PC-3 (cell line): ENCODE measurements at regions not wholly inside any gene's neighbourhood (a gene's known extent, or its start where the extent isn't known, plus 50 kb on each side); places are given as distances from the start of the nearest gene placed in this dataset.
"Not testable (repeated sequence)": the region's sequence is repeated elsewhere in the genome, so short reads cannot be mapped to it uniquely, and the experiment has no call there.

Experiments
- ATAC-seq: fragments of 200-7000 bp; cut with Tn5 transposase; 2 replicates; pipeline ENCODE4 v1.9.1; 2020; ENCODE audit warnings: mild to moderate bottlenecking, moderate library complexity
- BruUV-seq: library from RNA; stranded (reverse); fragments of 400-500 nt; replicated peaks from 2 replicates; lab custom pipeline; 2021; lab: Mats Ljungman, UMichigan
- CTCF ChIA-PET: fragments of 300-600 bp; sonication (Branson Sonifier 250); formaldehyde crosslinking; loops from one replicate; lab custom pipeline; 2022; ENCODE audit warnings: antibody characterized with exemption; lab: Charles Lee
- POLR2A ChIA-PET: fragments of 300-600 bp; sonication (Branson Sonifier 250); formaldehyde crosslinking; loops from one replicate; lab custom pipeline; 2022; ENCODE audit warnings: antibody characterized with exemption; ENCODE audit not compliant: unreplicated experiment; lab: Charles Lee
- DNase-seq: peaks from one replicate; pipeline ENCODE4 v3.0.0-alpha.2; 2015
- H2AFZ ChIP-seq: fragments of 300-600 bp; sonication (generic); 2 replicates; pipeline ENCODE4 v1.6.0; 2016; ENCODE audit warnings: antibody characterized with exemption, low read length
- H3F3A ChIP-seq: fragments of 300-600 bp; sonication (generic); one replicate; pipeline ENCODE4 v1.6.0; 2017; ENCODE audit warnings: antibody characterized with exemption, low read length, control low read depth, mild to moderate bottlenecking; ENCODE audit not compliant: unreplicated experiment
- H3K27ac ChIP-seq: fragments of 300-600 bp; sonication (generic); 2 replicates; pipeline ENCODE4 v1.5.1; 2016; ENCODE audit warnings: mild to moderate bottlenecking, low read length
- H3K27me3 ChIP-seq: fragments of 300-600 bp; sonication (generic); 2 replicates; pipeline ENCODE4 v1.6.1; 2016; ENCODE audit warnings: low read length, mixed read lengths
- H3K36me3 ChIP-seq: fragments of 300-600 bp; sonication (generic); 2 replicates; pipeline ENCODE4 v1.6.1; 2016; ENCODE audit warnings: low read depth, mixed run types, low read length, mixed read lengths
- H3K4me1 ChIP-seq: fragments of 300-600 bp; sonication (generic); 2 replicates; pipeline ENCODE4 v1.5.1; 2016; ENCODE audit warnings: low read length; ENCODE audit not compliant: insufficient read depth
- H3K4me2 ChIP-seq: fragments of 300-600 bp; sonication (generic); 2 replicates; pipeline ENCODE4 v1.6.0; 2016; ENCODE audit warnings: low read length
- H3K4me3 ChIP-seq: fragments of 300-600 bp; sonication (generic); 2 replicates; pipeline ENCODE4 v1.5.1; 2016; ENCODE audit warnings: mild to moderate bottlenecking, low read length, mixed read lengths
- H3K79me2 ChIP-seq: fragments of 300-600 bp; sonication (generic); 2 replicates; pipeline ENCODE4 v1.6.1; 2017; ENCODE audit warnings: low read length, mixed read lengths
- H3K9ac ChIP-seq: fragments of 300-600 bp; sonication (generic); 2 replicates; pipeline ENCODE4 v1.6.0; 2016; ENCODE audit warnings: mild to moderate bottlenecking, low read length
- H3K9me2 ChIP-seq: fragments of 300-600 bp; sonication (generic); replicated peaks from 2 replicates; pipeline ENCODE4 v1.6.1; 2016; ENCODE audit warnings: mixed run types, low read length, mixed read lengths
- H3K9me3 ChIP-seq: fragments of 300-600 bp; sonication (generic); 2 replicates; pipeline ENCODE4 v1.6.1; 2016; ENCODE audit warnings: low read length, mixed read lengths
- H4K20me1 ChIP-seq: fragments of 300-600 bp; sonication (generic); 2 replicates; pipeline ENCODE4 v1.6.1; 2016; ENCODE audit warnings: low read length, mixed read lengths
- EZH2 ChIP-seq: fragments of 300-600 bp; sonication (generic); IDR thresholded peaks from one replicate; pipeline ENCODE4 v1.6.1; 2017; ENCODE audit warnings: antibody characterized with exemption, mild to moderate bottlenecking, low read length; ENCODE audit not compliant: unreplicated experiment
- EZH2phosphoT487 ChIP-seq: fragments of 300-600 bp; sonication (generic); IDR thresholded peaks from 2 replicates; pipeline ENCODE4 v1.6.1; 2018; ENCODE audit warnings: mild to moderate bottlenecking, antibody characterized with exemption, low read length, borderline replicate concordance
- intact Hi-C: fragments of 100-400 bp; cut with micrococcal nuclease; formaldehyde crosslinking; loops from 2 replicates; pipeline ENCODE4 v1.9.0; 2023
- TF ChIP-seq, protein P1 (sequence below): fragments of 300-600 bp; sonication (generic); conservative IDR thresholded peaks from 2 replicates; pipeline ENCODE4 v1.5.1; 2017; ENCODE audit warnings: antibody characterized with exemption, low read depth, mild to moderate bottlenecking, low read length

DNA sequence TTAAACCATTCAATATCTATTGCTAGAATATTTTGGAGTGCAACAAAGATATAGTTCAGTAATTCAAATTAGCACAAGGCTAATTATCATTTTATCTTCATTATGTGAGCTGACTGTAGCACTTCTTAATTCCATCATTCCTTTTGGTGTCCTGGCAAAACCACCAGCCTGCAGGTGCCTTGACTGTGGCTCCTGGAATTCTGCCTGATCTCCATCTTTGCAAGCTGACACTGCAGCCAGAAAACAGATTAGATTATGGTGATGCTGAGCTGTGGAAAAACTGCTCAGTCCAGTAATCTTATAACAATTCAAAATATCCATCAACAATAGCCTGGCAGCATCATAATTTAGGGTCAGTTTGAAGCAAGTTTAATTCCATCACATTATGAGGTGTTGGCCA lies 919.5 kb downstream of the DTWD2 start:
- Histone ChIP-seq H2AFZ (no peak overlapping the region), H4K20me1 (no peaks in the 10 kb centered on the region), H3K9me2 (no peaks in the 10 kb centered on the region), H3K27me3 (no peaks in the 10 kb centered on the region), H3K9ac (no peak overlapping the region), H3K4me1 (no peaks in the 10 kb centered on the region), H3K4me3 (no peak overlapping the region), H3F3A (no peaks in the 10 kb centered on the region), H3K4me2 (no peak overlapping the region), H3K9me3 (no peaks in the 10 kb centered on the region), H3K27ac (no peak overlapping the region), H3K79me2 (no peaks in the 10 kb centered on the region), H3K36me3 (no peaks in the 10 kb centered on the region)
- DNase-seq (no peak), ATAC-seq (no peak)
- TF ChIP-seq, protein P1, sequence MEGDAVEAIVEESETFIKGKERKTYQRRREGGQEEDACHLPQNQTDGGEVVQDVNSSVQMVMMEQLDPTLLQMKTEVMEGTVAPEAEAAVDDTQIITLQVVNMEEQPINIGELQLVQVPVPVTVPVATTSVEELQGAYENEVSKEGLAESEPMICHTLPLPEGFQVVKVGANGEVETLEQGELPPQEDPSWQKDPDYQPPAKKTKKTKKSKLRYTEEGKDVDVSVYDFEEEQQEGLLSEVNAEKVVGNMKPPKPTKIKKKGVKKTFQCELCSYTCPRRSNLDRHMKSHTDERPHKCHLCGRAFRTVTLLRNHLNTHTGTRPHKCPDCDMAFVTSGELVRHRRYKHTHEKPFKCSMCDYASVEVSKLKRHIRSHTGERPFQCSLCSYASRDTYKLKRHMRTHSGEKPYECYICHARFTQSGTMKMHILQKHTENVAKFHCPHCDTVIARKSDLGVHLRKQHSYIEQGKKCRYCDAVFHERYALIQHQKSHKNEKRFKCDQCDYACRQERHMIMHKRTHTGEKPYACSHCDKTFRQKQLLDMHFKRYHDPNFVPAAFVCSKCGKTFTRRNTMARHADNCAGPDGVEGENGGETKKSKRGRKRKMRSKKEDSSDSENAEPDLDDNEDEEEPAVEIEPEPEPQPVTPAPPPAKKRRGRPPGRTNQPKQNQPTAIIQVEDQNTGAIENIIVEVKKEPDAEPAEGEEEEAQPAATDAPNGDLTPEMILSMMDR, result no peak
- TF ChIP-seq EZH2phosphoT487 (no peak), EZH2 (no peak)
- no TSS peak for BruUV-seq
- CTCF ChIA-PET, result no interaction called here
- intact Hi-C loops, result no loop called here
- POLR2A ChIA-PET, result no interaction called here

DNA sequence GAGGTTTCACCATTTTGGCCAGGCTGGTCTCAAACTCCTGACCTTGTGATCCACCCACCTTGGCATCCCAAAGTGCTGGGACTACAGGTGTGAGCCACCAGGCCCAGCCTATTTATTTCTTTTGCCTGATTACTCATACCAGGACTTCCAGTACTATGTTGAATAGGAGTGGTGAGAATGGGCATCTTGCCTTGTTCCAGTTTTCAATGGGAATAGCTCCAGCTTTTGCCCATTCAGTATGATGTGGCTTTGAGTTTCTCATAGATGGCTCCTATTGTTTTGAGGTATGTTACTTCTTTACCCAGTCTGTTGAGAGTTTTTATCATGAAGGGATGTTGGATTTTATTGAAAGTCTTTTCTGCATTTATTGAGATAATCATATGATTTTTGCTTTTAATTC lies 924.5 kb downstream of the DTWD2 start:
- intact Hi-C loops, H2AFZ ChIP-seq, H3K4me3 ChIP-seq, ATAC-seq, BruUV-seq, DNase-seq, CTCF ChIA-PET, H3K4me2 ChIP-seq, H3K36me3 ChIP-seq, H3K4me1 ChIP-seq, H3K9ac ChIP-seq, H4K20me1 ChIP-seq, H3K27ac ChIP-seq, H3K9me2 ChIP-seq, H3K9me3 ChIP-seq, H3K79me2 ChIP-seq, H3F3A ChIP-seq, POLR2A ChIA-PET, H3K27me3 ChIP-seq: not testable (repeated sequence)

DNA sequence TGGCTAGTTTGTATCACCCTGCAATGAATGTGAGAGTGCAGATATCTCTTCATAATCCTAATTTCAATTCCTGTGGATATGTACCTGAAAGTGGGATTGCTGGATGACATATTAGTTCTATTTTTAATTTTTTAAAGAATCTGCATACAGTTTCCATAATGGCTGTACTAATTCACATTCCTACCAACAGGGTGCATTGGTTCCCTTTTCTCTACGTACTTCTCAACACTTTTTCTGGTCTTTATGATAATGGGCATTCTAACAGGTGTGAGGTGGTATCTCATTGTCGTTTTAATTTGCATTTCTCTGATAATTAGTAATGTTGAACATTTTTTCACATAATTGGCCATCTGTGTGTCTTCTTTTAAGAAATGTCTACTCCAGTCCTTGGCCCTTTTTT lies 927.5 kb downstream of the DTWD2 start:
- Histone ChIP-seq H3K4me2 (no peak overlapping the region), H3K4me3 (no peak overlapping the region), H2AFZ (no peak overlapping the region), H3K9ac (no peak overlapping the region), H3K27ac (no peak overlapping the region), H3K9me2 (no peaks in the 10 kb centered on the region), H3K27me3 (no peaks in the 10 kb centered on the region), H4K20me1 (no peaks in the 10 kb centered on the region), H3K79me2 (no peaks in the 10 kb centered on the region), H3K4me1 (no peaks in the 10 kb centered on the region), H3K36me3 (no peaks in the 10 kb centered on the region), H3K9me3 (no peaks in the 10 kb centered on the region), H3F3A (no peaks in the 10 kb centered on the region)
- CTCF ChIA-PET, result no interaction called here
- POLR2A ChIA-PET, result no interaction called here
- DNase-seq, result no peak
- TF ChIP-seq, protein P1, result no peak; the same call in 1 of the 2 replicates
- no peak for TF ChIP-seq EZH2
- no peak for TF ChIP-seq EZH2phosphoT487
- intact Hi-C loops, result no loop called here
- no peak for ATAC-seq
- no TSS peak for BruUV-seq
